CD4-positive, alpha-beta T cell treated with Interleukin-2 at 100 ng/mL for 4 hours (primary cell): ENCODE measurements at regions not wholly inside any gene's neighbourhood (a gene's known extent, or its start where the extent isn't known, plus 50 kb on each side); places are given as distances from the start of the nearest gene placed in this dataset.
A peak's percentile ranks its signal among the peaks of the same experiment; 100 is the strongest.

Source experiments
- DNase-seq: peaks from one replicate; pipeline ENCODE4 v3.0.0-alpha.2; 2020; ENCODE audit warnings: low spot score

- no peak for DNase-seq
Observed at GRCh38 chr2:16565481-16565880, 100.2 kb downstream of the CYRIA start.

GRCh38 chr2:16561676-16562075 is 104.0 kb downstream of the CYRIA start:
- no peak for DNase-seq

GRCh38 chr2:16561251-16561650 is 104.4 kb downstream of the CYRIA start:
- DNase-seq, result no peak

- no peak for DNase-seq
Observed at GRCh38 chr2:16559278-16560067, 106.2 kb downstream of the CYRIA start.

GRCh38 chr2:16554060-16554583 is 111.5 kb downstream of the CYRIA start:
- DNase-seq, result no peak

GRCh38 chr2:16553226-16553625 is 112.4 kb downstream of the CYRIA start:
- peak; percentile 18 for DNase-seq

- no peak for DNase-seq
Observed at GRCh38 chr2:16552202-16552601, 113.4 kb downstream of the CYRIA start.

GRCh38 chr2:16548036-16548435 is 117.6 kb downstream of the CYRIA start:
- no peak for DNase-seq

- DNase-seq, result peak; percentile 8
Observed at GRCh38 chr2:16546128-16546754, 119.4 kb downstream of the CYRIA start.

- DNase-seq, result no peak
Observed at GRCh38 chr2:16538707-16539106, 126.9 kb downstream of the CYRIA start.

- DNase-seq, result no peak
Observed at GRCh38 chr2:16537347-16537746, 128.3 kb downstream of the CYRIA start.

GRCh38 chr2:16526193-16526592 is 139.4 kb downstream of the CYRIA start:
- no peak for DNase-seq

- DNase-seq, result peak; percentile 8
Observed at GRCh38 chr2:16525265-16525887, 140.3 kb downstream of the CYRIA start.

- no peak for DNase-seq
Observed at GRCh38 chr2:16523711-16524110, 141.9 kb downstream of the CYRIA start.

GRCh38 chr2:16522031-16522831 is 143.4 kb downstream of the CYRIA start:
- DNase-seq, result no peak

- DNase-seq, result no peak
Observed at GRCh38 chr2:16520891-16521290, 144.7 kb downstream of the CYRIA start.

- no peak for DNase-seq
Observed at GRCh38 chr2:16515696-16516095, 149.9 kb downstream of the CYRIA start.

GRCh38 chr2:16513626-16514025 is 152.0 kb downstream of the CYRIA start:
- DNase-seq, result no peak

- no peak for DNase-seq
Observed at GRCh38 chr2:16511041-16511440, 154.6 kb downstream of the CYRIA start.

GRCh38 chr2:16509042-16509441 is 156.6 kb downstream of the CYRIA start:
- no peak for DNase-seq

GRCh38 chr2:16508490-16508851 is 157.2 kb downstream of the CYRIA start:
- no peak for DNase-seq
